CD14-positive monocyte (primary cell): ENCODE measurements at regions not wholly inside any gene's neighbourhood (a gene's known extent, or its start where the extent isn't known, plus 50 kb on each side); places are given as distances from the start of the nearest gene placed in this dataset.

Experiments
- DNase-seq, 3 donors: peaks; one replicate each; pipeline ENCODE4 v3.0.0-alpha.2; 2011 to 2022
- H2AFZ ChIP-seq: 2 replicates; pipeline ENCODE4 v1.6.0; 2012; ENCODE audit warnings: mild to moderate bottlenecking, low read depth, low read length, inconsistent platforms; ENCODE audit not compliant: insufficient read depth, poor library complexity, severe bottlenecking
- H3K27ac ChIP-seq, 2 donors: 1 replicate in 1 of 2; 2 replicates in 1 of 2; pipeline ENCODE4 v1.5.1; 2012 to 2013; ENCODE audit warnings: low read length in 2 of 2, control low read depth in 1 of 2, inconsistent platforms in 1 of 2, low read depth in 1 of 2, mild to moderate bottlenecking in 1 of 2
- H3K27me3 ChIP-seq, 2 donors: one replicate each; pipeline versions ENCODE4 v1.6.0 to v1.6.1; 2011 to 2013; ENCODE audit warnings: low read length in 2 of 2; ENCODE audit not compliant: control insufficient read depth in 2 of 2, insufficient read depth in 2 of 2
- H3K36me3 ChIP-seq, 2 donors: replicated peaks in 1 of 2; 1 replicate in 1 of 2; 2 replicates in 1 of 2; pipeline versions ENCODE4 v1.5.1 to v1.6.1; 2012 to 2013; ENCODE audit warnings: low read length in 2 of 2, control low read depth in 1 of 2, inconsistent platforms in 1 of 2, mild to moderate bottlenecking in 1 of 2; ENCODE audit not compliant: insufficient read depth in 2 of 2, control insufficient read depth in 1 of 2
- H3K4me1 ChIP-seq, 2 donors: 1 replicate in 1 of 2; 2 replicates in 1 of 2; pipeline versions ENCODE4 v1.5.1 to v1.6.1; 2012 to 2013; ENCODE audit warnings: low read length in 2 of 2, control low read depth in 1 of 2, inconsistent platforms in 1 of 2, mild to moderate bottlenecking in 1 of 2, moderate library complexity in 1 of 2; ENCODE audit not compliant: insufficient read depth in 2 of 2, control insufficient read depth in 1 of 2
- H3K4me2 ChIP-seq: replicated peaks from 2 replicates; pipeline ENCODE3; 2012; ENCODE audit warnings: low read length, moderate library complexity, mild to moderate bottlenecking; ENCODE audit not compliant: poor library complexity, severe bottlenecking; ENCODE audit errors: extremely low read depth
- H3K4me3 ChIP-seq, 3 experiments: fragments of 200-600 bp in 1 of 3; sonication (generic) in 1 of 3; replicated peaks in 1 of 3; 1 replicate in 2 of 3; 2 replicates in 1 of 3; pipeline ENCODE4 v1.5.1; 2011 to 2013; ENCODE audit warnings: low read length in 3 of 3, mild to moderate bottlenecking in 3 of 3, control low read depth in 2 of 3, low read depth in 2 of 3, inconsistent platforms in 1 of 3, moderate library complexity in 1 of 3
- H3K79me2 ChIP-seq: 2 replicates; pipeline ENCODE4 v1.6.0; 2012; ENCODE audit warnings: mild to moderate bottlenecking, control low read depth, inconsistent platforms, low read length, moderate library complexity; ENCODE audit not compliant: insufficient read depth
- H3K9ac ChIP-seq: 2 replicates; pipeline ENCODE4 v1.6.0; 2017; ENCODE audit warnings: low read length, mild to moderate bottlenecking; ENCODE audit not compliant: insufficient read depth, poor library complexity, severe bottlenecking
- H3K9me3 ChIP-seq, 2 donors: replicated peaks in 1 of 2; 1 replicate in 1 of 2; 2 replicates in 1 of 2; pipeline versions ENCODE4 v1.5.1 to v1.6.1; 2012 to 2013; ENCODE audit warnings: low read length in 2 of 2, control low read depth in 1 of 2; ENCODE audit not compliant: control insufficient read depth in 1 of 2, insufficient read depth in 1 of 2
- H4K20me1 ChIP-seq: 2 replicates; pipeline ENCODE4 v1.6.0; 2012; ENCODE audit warnings: mild to moderate bottlenecking, low read length, control low read depth, moderate library complexity; ENCODE audit not compliant: insufficient read depth
- H3K27ac Mint-ChIP-seq, 7 donors: one replicate each; pipeline ENCODE4 v1.8.0; 2020; ENCODE audit warnings: mild to moderate bottlenecking in 7 of 7, mixed read lengths in 7 of 7, moderate library complexity in 6 of 7, inconsistent platforms in 2 of 7
- H3K27me3 Mint-ChIP-seq, 3 donors: one replicate each; pipeline ENCODE4 v1.8.0; 2021 to 2022; ENCODE audit warnings: low read depth in 3 of 3, mild to moderate bottlenecking in 3 of 3, mixed read lengths in 3 of 3, moderate library complexity in 3 of 3, inconsistent platforms in 1 of 3
- H3K36me3 Mint-ChIP-seq, 2 donors: one replicate each; pipeline ENCODE4 v1.8.0; 2020; ENCODE audit warnings: mixed read lengths in 2 of 2, inconsistent platforms in 1 of 2, mild to moderate bottlenecking in 1 of 2
- H3K4me1 Mint-ChIP-seq: one replicate; pipeline ENCODE4 v1.8.0; 2020; ENCODE audit warnings: mild to moderate bottlenecking, mixed read lengths
- H3K4me3 Mint-ChIP-seq, 2 donors: one replicate each; pipeline ENCODE4 v1.8.0; 2020; ENCODE audit warnings: mild to moderate bottlenecking in 2 of 2, mixed read lengths in 2 of 2, moderate library complexity in 1 of 2
- H3K9me3 Mint-ChIP-seq, 7 donors: one replicate each; pipeline ENCODE4 v1.8.0; 2020 to 2022; ENCODE audit warnings: mixed read lengths in 7 of 7, mild to moderate bottlenecking in 6 of 7, moderate library complexity in 6 of 7, inconsistent platforms in 2 of 7
- WGBS: methylation state at CpG from one replicate; pipeline ENCODE4 v1.1.5; 2013; ENCODE audit warnings: missing lambda C conversion rate; ENCODE audit not compliant: insufficient coverage; 5-methylcytosine and 5-hydroxymethylcytosine counted together
- intact Hi-C, 2 donors: fragments of 100-400 bp; cut with micrococcal nuclease; formaldehyde crosslinking; loops; one replicate each; pipeline versions ENCODE4 v1.15.0 to v1.15.1; 2023
- TF ChIP-seq, protein P1 (sequence below): fragments of 200-600 bp; IDR thresholded peaks from one replicate; pipeline ENCODE4 v1.8.0; 2022; ENCODE audit warnings: antibody characterized with exemption, mild to moderate bottlenecking

DNA sequence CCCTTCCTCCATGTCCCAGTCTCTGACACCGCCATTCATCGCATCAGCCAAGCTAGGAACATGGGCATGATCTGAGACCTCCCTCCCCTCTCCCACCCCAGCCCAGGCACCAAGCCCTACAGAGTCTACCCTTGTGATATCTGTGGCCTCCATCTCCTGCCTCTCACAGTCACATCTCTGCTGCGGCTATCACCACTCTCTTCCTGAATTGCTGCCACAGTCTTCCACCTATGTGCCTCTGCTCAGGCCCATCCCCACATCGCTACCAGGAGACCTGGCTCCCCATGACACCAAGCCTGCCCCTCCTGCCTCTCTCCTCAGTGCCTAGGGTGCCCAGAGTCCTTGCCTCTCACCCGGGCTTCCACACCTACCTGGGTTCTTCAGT lies 82.7 kb upstream of the BCAR3 start:
- Mint-ChIP-seq H3K4me3 (no peak overlapping the region), H3K9me3 (peaks cover 0 to 3% (median 0%) of the 10 kb centered on the region in 7 donors), H3K27me3 (peaks cover 2 to 3% (median 3%) of the 10 kb centered on the region in 3 donors), H3K27ac (peak overlapping the region in 2 of 7 donors; percentile 23 to 63), H3K36me3 (no peaks in the 10 kb centered on the region), H3K4me1 (peaks cover 17% of the 10 kb centered on the region)
- Histone ChIP-seq H3K4me1 (peaks cover 6 to 11% of the 10 kb centered on the region in 2 donors), H2AFZ (no peak overlapping the region), H3K9ac (no peak overlapping the region), H3K9me3 (no peaks in the 10 kb centered on the region), H4K20me1 (no peaks in the 10 kb centered on the region), H3K79me2 (no peaks in the 10 kb centered on the region), H3K36me3 (no peaks in the 10 kb centered on the region), H3K27me3 (no peaks in the 10 kb centered on the region), H3K4me3 (no peak overlapping the region), H3K27ac (no peak overlapping the region), H3K4me2 (no peak overlapping the region)
- 96% methylated on average over 4 of the region's 5 CpGs for WGBS
- no peak for DNase-seq
- TF ChIP-seq, protein P1, sequence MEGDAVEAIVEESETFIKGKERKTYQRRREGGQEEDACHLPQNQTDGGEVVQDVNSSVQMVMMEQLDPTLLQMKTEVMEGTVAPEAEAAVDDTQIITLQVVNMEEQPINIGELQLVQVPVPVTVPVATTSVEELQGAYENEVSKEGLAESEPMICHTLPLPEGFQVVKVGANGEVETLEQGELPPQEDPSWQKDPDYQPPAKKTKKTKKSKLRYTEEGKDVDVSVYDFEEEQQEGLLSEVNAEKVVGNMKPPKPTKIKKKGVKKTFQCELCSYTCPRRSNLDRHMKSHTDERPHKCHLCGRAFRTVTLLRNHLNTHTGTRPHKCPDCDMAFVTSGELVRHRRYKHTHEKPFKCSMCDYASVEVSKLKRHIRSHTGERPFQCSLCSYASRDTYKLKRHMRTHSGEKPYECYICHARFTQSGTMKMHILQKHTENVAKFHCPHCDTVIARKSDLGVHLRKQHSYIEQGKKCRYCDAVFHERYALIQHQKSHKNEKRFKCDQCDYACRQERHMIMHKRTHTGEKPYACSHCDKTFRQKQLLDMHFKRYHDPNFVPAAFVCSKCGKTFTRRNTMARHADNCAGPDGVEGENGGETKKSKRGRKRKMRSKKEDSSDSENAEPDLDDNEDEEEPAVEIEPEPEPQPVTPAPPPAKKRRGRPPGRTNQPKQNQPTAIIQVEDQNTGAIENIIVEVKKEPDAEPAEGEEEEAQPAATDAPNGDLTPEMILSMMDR, result no peak
- intact Hi-C loops, result no loop called here

DNA sequence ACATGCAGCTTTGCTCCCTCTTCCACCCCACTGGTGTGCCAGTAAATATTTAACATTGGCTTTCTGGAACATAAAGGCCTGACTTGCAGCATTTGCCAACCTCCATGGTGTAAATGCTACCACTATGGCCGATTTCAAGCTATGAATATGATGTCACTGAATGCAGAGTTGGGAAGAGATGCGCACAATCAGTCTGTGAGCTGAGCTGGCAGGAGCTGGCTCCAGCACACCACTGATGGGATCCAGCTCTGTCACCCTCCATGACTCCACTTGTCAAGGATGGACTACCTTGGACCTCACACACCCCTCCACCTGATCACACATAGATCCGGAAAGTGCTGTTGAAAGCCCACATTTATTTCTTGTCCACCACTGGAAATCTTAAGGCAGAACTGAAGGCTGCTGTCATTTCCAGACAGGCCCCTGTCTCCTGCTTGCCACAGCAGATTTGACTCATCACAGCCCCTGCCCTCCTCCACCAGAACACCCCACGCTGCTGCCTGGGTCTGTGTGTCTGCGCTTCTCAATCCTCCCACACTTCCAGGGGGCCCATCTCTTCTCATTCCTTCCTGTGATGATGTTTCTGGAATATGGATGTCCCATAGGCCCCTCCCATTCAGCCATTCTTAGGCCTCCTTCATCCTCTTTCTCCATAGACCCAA lies 82.2 kb upstream of the BCAR3 start:
- no peak overlapping the region for H3K4me3 ChIP-seq
- no peak overlapping the region for H2AFZ ChIP-seq
- no peaks in the 10 kb centered on the region for H4K20me1 ChIP-seq
- intact Hi-C loops, result no loop called here
- DNase-seq, result no peak
- Mint-ChIP-seq H3K27me3 (peaks cover 2 to 3% (median 3%) of the 10 kb centered on the region in 3 donors), H3K36me3 (no peaks in the 10 kb centered on the region), H3K27ac (no peak overlapping the region), H3K9me3 (peaks cover 0 to 3% (median 0%) of the 10 kb centered on the region in 7 donors), H3K4me3 (no peak overlapping the region), H3K4me1 (peaks cover 17% of the 10 kb centered on the region)
- no peaks in the 10 kb centered on the region for H3K27me3 ChIP-seq
- no peaks in the 10 kb centered on the region for H3K79me2 ChIP-seq
- H3K4me1 ChIP-seq, result peaks cover 8 to 11% of the 10 kb centered on the region in 2 donors
- no peaks in the 10 kb centered on the region for H3K36me3 ChIP-seq
- H3K27ac ChIP-seq, result no peak overlapping the region
- H3K9me3 ChIP-seq, result no peaks in the 10 kb centered on the region
- H3K9ac ChIP-seq, result no peak overlapping the region
- TF ChIP-seq, protein P1, result no peak
- WGBS, result 94% methylated on average over 2 of the region's 5 CpGs
- H3K4me2 ChIP-seq, result no peak overlapping the region
